HG03045 (cell line): ENCODE measurements at regions not wholly inside any gene's neighbourhood (a gene's known extent, or its start where the extent isn't known, plus 50 kb on each side); places are given as distances from the start of the nearest gene placed in this dataset.
"Not testable (repeated sequence)": the region's sequence is repeated elsewhere in the genome, so short reads cannot be mapped to it uniquely, and the experiment has no call there.

Experiments used
- ATAC-seq: cut with Tn5 transposase; IDR thresholded peaks from one replicate; pipeline ENCODE4 v1.9.1; 2021; ENCODE audit warnings: mild to moderate bottlenecking, moderate library complexity; ENCODE audit not compliant: unreplicated experiment

GRCh38 chr7:19963695-19964094 is 190.3 kb upstream of the TMEM196 start:
- no peak for ATAC-seq

- no peak for ATAC-seq
Measured at GRCh38 chr7:19958309-19958896, 185.0 kb upstream of the TMEM196 start.

DNA sequence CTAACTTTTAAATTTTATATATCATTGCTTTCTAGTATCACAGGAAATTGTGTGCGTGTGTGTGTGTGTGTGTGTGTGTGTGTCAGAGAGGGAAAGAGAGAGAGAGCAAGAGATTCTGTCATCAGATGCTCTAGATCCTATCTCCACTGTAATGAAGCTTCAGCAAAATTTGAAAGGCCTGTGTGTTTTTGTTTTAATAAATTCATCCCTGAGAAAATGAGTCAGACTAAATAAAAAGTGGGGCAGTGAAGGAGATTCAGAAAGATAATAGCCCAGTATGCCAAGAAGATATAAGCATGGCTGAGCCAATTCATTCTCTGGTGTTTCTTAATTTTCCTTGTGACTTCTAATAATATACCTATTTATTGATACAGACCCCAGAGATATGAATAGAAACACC is 184.2 kb upstream of the TMEM196 start:
- ATAC-seq: no peak

- ATAC-seq: not testable (repeated sequence)
Measured at GRCh38 chr7:19954166-19954565, 180.7 kb upstream of the TMEM196 start.

DNA sequence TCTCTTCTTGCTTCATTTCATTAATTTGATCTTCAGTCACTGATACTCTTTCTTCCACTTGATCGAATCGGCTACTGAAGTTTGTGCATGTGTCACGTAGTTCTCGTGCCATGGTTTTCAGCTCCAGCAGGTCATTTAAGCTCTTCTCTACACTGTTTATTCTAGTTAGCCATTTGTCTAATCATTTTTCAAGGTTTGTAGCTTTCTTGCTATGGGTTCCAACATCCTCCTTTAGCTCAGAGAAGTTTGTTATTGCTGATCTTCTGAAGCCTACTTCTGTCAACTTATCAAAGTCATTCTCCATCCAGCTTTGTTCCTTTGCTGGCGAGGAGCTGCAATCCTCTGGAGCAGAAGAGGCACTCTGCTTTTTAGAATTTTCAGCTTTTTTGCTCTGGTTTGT is 180.0 kb upstream of the TMEM196 start:
- not testable (repeated sequence) for ATAC-seq

DNA sequence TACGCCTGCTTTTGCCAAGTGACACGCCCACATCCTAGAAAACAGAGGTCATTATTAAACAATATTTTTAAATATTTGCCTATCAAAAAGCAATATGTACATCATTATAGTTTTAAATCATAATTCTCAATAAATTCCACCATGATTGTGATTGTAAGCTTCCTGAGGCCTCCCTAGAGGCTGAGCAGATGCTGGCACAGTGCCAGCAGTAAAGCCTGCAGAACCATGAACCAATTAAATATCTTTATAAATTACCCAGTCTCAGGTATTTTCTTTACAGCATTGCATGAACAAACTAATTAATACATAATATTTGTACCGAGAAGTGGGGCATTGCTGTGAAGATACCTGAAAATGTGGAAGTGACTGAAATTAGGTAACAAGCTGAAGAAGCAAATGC is 174.7 kb upstream of the TMEM196 start:
- no peak for ATAC-seq

DNA sequence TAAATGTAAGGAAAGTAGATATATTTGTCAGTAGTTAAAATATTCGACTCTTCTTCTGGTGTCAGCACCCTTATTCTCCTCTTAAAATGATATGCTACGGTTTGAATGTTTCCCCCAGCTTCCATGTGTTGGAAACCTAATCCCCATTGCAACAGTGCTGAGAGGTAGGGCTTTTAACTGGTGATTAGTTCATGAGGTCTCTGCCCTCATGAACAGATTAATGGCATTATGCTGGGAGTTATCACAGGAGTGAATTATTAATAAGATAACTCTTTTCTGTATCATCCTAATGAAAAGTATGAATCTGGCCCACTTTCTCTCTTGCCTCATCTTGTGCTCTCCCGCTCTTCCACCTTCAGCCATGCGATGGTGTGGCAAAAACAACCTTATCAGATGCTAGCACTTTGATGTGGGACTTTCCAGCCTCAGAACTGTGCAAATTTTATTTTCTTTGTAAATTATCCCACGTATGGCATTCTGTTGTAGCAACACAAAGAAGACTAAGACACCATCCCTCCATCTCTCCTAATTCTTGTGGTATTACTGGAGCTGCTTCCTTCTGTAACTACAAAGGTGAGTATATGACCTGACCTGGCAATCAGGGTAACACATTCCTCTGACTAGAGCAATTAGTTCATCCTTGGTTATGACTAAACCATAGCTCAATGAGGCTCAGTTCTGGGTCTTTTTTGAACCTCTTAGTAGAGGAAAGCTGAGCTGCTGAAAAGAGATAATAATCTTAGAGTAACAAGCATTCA is 171.1 kb upstream of the TMEM196 start:
- ATAC-seq: no peak

DNA sequence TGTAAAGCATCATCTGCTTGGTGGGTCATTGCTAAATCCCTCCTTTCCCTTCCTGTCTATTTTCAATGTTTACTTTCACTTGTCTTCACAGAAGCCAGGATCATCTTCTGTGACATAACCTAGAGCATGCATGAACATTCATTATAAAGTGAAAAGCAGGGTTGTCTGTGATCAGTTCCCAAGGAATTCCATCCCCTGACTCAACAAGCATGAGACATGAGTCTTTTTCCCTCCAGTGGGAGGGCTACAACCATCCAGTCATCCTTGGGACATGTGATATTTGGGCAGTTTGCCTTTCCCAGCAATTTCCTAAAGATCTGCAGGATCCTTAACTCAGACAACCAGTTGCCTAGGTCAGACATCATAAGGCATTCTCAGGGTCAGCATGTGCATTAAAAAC is 166.3 kb upstream of the TMEM196 start:
- ATAC-seq: no peak

DNA sequence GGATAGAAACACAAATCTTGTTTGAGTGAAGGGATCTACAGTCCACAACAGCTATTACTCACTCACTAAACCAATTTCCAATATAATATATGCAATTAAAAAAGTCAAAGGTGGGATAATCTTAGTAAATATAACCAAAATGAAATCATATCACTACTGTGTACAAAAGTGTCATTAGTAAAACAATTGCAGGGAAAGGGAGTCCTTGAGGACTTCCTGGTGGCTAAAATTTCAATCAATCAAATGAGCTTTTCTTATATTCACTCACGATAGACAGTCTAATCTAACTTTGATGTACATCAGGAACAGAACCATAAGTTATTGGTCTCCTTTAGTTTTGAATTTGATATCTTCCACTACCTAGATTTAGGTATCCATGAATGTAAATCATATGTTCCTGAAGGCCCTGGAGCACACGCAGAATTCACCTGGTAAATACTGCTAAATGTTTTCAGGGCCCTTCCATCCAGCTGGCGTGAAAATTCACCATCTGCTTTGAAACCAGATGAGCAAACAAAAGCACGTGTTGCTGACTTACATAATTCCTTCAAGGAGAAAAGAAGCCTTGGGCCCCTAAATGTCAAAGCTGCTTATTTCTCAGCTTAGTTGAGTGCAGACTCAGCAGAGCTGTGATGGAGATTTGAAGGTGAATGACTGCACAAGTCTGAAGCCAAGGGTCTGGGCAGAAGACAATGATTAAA is 159.3 kb upstream of the TMEM196 start:
- ATAC-seq: no peak

DNA sequence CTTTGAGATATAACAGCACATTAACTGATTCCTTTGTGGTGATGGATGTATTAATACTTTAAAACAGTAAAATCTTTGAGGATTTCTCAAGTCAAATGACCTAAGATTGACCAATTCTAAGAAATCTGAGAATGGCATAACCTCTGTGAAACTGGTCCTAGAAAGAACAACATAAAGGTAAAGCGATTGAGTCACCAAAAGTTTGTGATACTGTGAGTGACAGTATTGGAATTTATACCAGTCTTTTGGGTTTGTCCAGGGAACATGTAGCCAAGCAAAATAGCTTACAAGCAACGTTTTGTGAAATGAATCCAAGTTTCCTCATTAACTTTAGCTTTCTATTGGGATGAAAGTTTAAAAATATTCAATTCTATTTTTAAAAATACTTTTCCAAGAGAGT is 157.4 kb upstream of the TMEM196 start:
- no peak for ATAC-seq

GRCh38 chr7:19930051-19930450 is 156.6 kb upstream of the TMEM196 start:
- no peak for ATAC-seq

DNA sequence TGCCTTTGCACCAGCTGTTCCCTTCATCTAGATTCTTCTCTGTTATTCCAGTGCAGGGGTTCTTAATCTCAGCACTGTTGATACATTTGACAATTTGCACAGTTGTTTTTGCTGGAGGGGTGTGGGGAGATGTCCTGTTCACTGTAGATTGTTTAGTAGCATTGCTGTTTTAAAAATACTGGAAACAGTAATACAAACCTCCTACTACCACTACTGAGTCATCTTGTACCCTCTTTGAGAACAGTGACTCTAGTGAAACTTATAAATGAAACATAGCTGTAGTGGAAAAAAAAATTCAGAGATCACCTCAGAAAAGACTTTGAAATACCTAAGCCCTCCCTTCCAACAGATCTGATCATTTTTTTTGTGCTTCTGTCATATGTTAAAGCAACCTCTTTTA is 154.8 kb upstream of the TMEM196 start:
- peak; percentile 89 for ATAC-seq

DNA sequence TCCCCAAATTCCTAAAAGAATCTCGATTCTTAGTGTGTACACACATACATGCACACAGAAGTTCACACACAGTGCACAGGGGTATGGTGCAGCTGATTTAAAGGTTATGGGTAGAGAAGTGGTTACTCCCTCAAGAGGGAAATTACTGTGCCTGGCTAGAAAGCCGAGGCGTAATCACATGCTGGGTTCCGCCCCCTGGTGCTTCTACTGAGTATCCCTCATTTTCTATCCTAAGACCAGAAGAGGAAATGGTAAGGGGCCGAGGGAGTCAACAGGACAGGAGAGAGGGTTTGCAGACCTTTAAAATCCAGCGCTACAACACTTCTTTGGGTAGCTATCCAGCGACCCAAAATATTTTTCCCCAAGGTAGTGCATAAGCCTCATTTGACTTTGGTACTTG is 147.3 kb upstream of the TMEM196 start:
- no peak for ATAC-seq

DNA sequence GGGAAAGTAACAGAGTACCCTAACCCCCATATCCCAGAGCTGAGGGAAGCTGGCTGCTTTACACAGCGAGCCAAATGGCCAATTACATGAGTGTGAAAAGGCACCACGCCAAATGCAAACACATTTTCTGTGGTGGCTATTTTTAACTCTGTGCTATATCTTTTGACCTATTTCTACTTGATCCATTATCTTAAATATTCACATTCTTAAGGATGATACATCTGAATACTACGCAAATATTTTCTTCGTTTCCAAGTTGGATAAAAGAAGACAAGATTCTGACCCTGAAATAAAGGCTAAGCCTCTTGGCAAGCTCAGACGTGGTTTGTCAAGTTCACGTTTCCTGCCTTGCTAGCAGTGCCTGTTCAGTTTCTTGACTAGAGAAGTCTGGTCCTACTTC is 146.7 kb upstream of the TMEM196 start:
- no peak for ATAC-seq

DNA sequence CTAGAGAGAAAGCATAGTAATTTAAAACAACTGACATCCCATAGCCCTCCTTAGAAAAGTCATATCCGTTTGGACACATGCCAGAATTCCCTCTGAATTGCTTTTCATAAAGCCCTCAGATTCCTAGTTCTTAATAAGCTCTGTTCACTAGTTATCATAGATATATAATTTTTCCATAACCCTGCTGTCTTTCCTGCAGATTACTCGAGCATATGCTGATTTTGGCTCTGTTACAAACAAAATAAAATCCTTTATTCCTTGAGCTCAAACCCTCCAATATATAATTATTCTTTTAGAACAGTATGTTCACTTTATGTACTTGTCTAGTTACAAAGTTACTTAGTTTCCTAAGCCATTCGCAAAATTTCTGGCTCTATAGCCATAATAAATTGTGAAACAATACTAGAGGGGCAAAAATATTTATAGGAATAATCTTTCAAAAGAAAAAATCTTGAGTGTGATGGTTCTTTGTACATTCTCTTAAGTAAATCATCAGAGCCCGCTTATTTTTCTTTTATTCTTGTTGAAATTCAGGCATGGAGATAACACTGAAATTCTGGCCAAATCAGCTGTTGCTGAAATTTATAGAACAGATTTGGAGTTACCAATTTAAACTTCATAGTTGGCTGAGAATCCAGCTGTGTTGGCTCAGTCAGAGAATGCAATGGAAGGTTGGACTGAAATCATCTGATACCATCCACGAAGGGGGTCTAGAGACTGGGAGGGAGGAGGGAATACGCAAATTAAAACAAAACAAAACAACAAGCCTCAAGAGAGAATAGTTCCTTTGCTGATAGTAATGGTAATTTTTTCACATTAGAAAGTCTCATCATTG is 146.1 kb upstream of the TMEM196 start:
- no peak for ATAC-seq

DNA sequence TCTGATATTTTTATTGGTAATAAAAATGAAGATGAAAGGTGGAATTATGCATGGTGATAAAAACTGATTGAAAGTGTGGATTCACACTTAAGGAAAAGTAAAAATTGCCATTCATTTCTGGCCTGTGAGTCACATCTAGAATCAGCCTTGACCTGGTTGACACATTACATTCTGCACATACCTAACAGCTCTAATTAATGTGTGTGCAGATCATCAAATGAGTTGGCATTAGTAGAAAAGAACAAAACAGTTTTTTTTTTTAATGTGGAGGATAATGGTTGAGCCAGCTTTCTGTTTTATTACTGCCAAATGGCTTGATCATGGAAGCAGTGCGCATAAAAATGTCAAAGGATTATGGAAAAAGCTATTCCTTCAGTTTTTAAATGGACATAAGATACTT is 142.6 kb upstream of the TMEM196 start:
- no peak for ATAC-seq

- ATAC-seq: no peak
Measured at GRCh38 chr7:19915596-19915995, 142.2 kb upstream of the TMEM196 start.

DNA sequence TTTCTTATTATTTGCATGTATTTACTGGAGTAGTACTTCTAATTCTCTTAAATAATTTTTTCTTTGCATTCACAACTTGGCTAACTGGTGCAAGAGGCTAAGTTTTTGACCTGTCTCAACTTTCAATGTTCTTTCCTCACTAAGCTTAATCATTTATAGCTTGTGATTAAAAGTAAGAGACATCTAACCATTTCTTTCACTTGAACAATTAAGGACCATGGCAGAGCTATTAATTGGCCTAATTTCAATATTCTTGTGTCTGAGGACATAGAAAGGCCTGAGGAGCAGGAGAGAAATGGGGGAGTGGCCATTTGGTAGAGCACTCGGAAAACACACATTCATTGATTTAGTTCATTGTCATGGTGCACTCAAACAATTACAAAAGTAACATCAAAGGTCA is 141.4 kb upstream of the TMEM196 start:
- ATAC-seq: no peak

DNA sequence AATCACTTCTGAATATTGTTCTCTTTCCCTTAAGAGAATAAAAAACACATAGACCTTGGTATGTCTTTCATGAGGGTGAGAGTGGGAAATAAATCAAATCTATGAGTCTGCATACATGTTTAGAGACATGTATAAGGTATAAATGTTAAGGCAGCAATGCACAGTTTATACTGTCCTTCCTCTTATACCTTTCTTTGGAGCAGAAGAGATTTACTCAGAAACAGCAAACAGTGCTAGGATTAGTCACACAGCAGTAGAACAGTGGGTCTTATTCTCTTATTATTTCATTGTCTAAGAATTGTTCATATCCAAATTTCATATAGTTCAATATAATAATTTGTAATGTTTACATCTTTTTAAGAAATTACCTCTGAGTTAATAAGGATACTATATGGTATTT is 126.7 kb upstream of the TMEM196 start:
- no peak for ATAC-seq

DNA sequence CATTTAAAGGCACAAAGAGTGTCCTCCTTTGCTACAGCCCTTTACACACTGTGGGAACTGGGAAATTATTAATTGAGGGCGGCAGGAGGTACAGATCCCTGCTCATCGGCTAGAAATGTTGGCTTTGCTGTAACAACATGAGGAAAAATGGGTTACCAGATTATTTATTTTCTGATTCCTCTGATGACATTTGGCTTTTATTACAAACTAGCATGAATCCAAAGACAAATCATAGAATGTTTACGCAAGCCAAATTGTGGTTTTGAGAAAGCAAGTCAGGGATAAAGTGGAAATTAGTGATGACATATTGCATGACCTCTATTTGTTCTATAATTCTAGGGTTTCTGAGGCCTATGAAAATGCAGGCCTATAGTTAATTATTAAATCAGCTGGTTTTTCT is 126.1 kb upstream of the TMEM196 start:
- no peak for ATAC-seq

DNA sequence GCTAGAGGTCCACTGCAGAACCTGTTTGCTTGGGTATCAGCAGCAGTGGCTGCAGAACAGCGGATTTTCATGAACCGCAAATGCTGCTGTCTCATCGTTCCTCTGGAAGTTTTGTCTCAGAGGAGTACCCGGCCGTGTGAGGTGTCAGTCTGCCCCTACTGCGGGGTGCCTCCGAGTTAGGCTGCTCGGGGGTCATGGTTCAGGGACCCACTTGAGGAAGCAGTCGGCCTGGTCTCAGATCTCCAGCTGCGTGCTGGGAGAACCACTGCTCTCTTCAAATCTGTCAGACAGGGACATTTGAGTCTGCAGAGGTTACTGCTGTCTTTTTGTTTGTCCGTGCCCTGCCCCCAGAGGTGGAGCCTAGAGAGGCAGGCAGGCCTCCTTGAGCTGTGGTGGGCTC is 109.5 kb upstream of the TMEM196 start:
- ATAC-seq: not testable (repeated sequence)
